Keratinocyte (primary cell): ENCODE measurements at regions not wholly inside any gene's neighbourhood (a gene's known extent, or its start where the extent isn't known, plus 50 kb on each side); places are given as distances from the start of the nearest gene placed in this dataset.

ENCODE experiments used
- DNase-seq: peaks from one replicate; pipeline ENCODE4 v3.0.0-alpha.2; 2011; ENCODE audit warnings: low read depth, missing footprints, low spot score
- FAIRE-seq: peaks from 2 replicates; lab custom pipeline; 2011; peaks lifted over from hg19 to GRCh38; lab: Jason Lieb, UNC
- H2AFZ ChIP-seq: 2 replicates; pipeline ENCODE4 v1.6.0; 2012; ENCODE audit warnings: low read length, control low read depth, inconsistent platforms; ENCODE audit not compliant: control insufficient read depth
- H3K27ac ChIP-seq: 2 replicates; pipeline ENCODE4 v1.5.1; 2011; ENCODE audit warnings: low read length; ENCODE audit not compliant: control insufficient read depth, insufficient read depth
- H3K27me3 ChIP-seq: 3 replicates; pipeline ENCODE4 v1.6.0; 2011; ENCODE audit warnings: low read length; ENCODE audit not compliant: control insufficient read depth, insufficient read depth; ENCODE audit errors: extremely low read depth
- H3K36me3 ChIP-seq, 2 experiments: 2 replicates in 1 of 2; 3 replicates in 1 of 2; pipeline ENCODE4 v1.5.1; 2011; ENCODE audit warnings: low read length in 2 of 2, mild to moderate bottlenecking in 1 of 2; ENCODE audit not compliant: control insufficient read depth in 2 of 2, insufficient read depth in 2 of 2; ENCODE audit errors: extremely low read depth in 1 of 2
- H3K4me1 ChIP-seq: 3 replicates; pipeline ENCODE4 v1.5.1; 2011; ENCODE audit warnings: low read length; ENCODE audit not compliant: control insufficient read depth, insufficient read depth; ENCODE audit errors: extremely low read depth
- H3K4me2 ChIP-seq: 3 replicates; pipeline ENCODE4 v1.6.0; 2011; ENCODE audit warnings: low read depth, low read length; ENCODE audit not compliant: control insufficient read depth, insufficient read depth; ENCODE audit errors: extremely low read depth
- H3K4me3 ChIP-seq, 3 experiments: fragments of 200-600 bp in 1 of 3; sonication (generic) in 1 of 3; 2 replicates in 2 of 3; 3 replicates in 1 of 3; pipeline ENCODE4 v1.5.1; 2011 to 2016; ENCODE audit warnings: low read length in 3 of 3, mild to moderate bottlenecking in 3 of 3, control low read depth in 2 of 3, inconsistent platforms in 1 of 3, low read depth in 1 of 3, mixed read lengths in 1 of 3, mixed run types in 1 of 3, moderate library complexity in 1 of 3; ENCODE audit not compliant: control insufficient read depth in 2 of 3, insufficient read depth in 2 of 3; ENCODE audit errors: extremely low read depth in 1 of 3
- H3K79me2 ChIP-seq: 2 replicates; pipeline ENCODE4 v1.6.0; 2012; ENCODE audit warnings: low read length; ENCODE audit not compliant: control insufficient read depth, insufficient read depth
- H3K9ac ChIP-seq: 3 replicates; pipeline ENCODE4 v1.6.0; 2011; ENCODE audit warnings: low read length; ENCODE audit not compliant: control insufficient read depth, insufficient read depth; ENCODE audit errors: extremely low read depth
- H3K9me1 ChIP-seq: 3 replicates; pipeline ENCODE4 v1.6.0; 2011; ENCODE audit warnings: low read length; ENCODE audit not compliant: control insufficient read depth, insufficient read depth; ENCODE audit errors: extremely low read depth
- H3K9me3 ChIP-seq: 2 replicates; pipeline ENCODE4 v1.5.1; 2012; ENCODE audit warnings: low read depth, low read length; ENCODE audit not compliant: control insufficient read depth
- H4K20me1 ChIP-seq: 3 replicates; pipeline ENCODE4 v1.6.0; 2011; ENCODE audit warnings: low read length; ENCODE audit not compliant: control insufficient read depth, insufficient read depth; ENCODE audit errors: extremely low read depth
- CTCF ChIP-seq, 3 experiments: IDR thresholded peaks in 1 of 3; conservative IDR thresholded peaks in 1 of 3; optimal IDR thresholded peaks in 1 of 3; 2 replicates in 2 of 3; 3 replicates in 1 of 3; pipeline versions ENCODE3 to v1.5.1; 2011; ENCODE audit warnings: low read length in 3 of 3, mild to moderate bottlenecking in 3 of 3, moderate library complexity in 2 of 3, control low read depth in 1 of 3, inconsistent platforms in 1 of 3; ENCODE audit not compliant: insufficient read depth in 2 of 3; ENCODE audit errors: extremely low read depth in 1 of 3
- EZH2 ChIP-seq: IDR thresholded peaks from one replicate; pipeline ENCODE4 v1.6.1; 2012; ENCODE audit warnings: inconsistent platforms, mild to moderate bottlenecking, low read length, moderate library complexity
- dilution Hi-C: fragments of 300-500 bp; cut with MboI; formaldehyde crosslinking; loops from one replicate; pipeline ENCODE4 v1.7.0; 2020; ENCODE audit warnings: low sequenced_read_pairs; ENCODE audit not compliant: extremely low pct_ligation_motif_present

GRCh38 chr6:168990019-168990751 is 263.5 kb downstream of the THBS2 start:
- no peaks in the 10 kb centered on the region for H4K20me1 ChIP-seq
- no peak for TF ChIP-seq CTCF (optimal IDR thresholded peaks at IDR 0.05 in 1 of 3, IDR thresholded peaks at IDR 0.05 in 1 of 3, conservative IDR thresholded peaks at IDR 0.05 in 1 of 3; ENCODE audit: extremely low read depth in 1 of 3, insufficient read depth in 2 of 3, low read length in 3 of 3)
- TF ChIP-seq EZH2 = no peak
- FAIRE-seq (no peak), DNase-seq (no peak)
- H3K4me1 ChIP-seq = no peaks in the 10 kb centered on the region
- no peaks in the 10 kb centered on the region for H3K27me3 ChIP-seq
- no peaks in the 10 kb centered on the region for H3K79me2 ChIP-seq
- no peak overlapping the region for H3K4me3 ChIP-seq
- dilution Hi-C loops = no loop called here
- H3K9me3 ChIP-seq = no peaks in the 10 kb centered on the region
- no peaks in the 10 kb centered on the region for H3K9me1 ChIP-seq
- H3K4me2 ChIP-seq = no peak overlapping the region
- no peak overlapping the region for H2AFZ ChIP-seq
- no peaks in the 10 kb centered on the region for H3K36me3 ChIP-seq
- no peak overlapping the region for H3K9ac ChIP-seq
- no peak overlapping the region for H3K27ac ChIP-seq

- H3K9me3 ChIP-seq = no peaks in the 10 kb centered on the region
- no peaks in the 10 kb centered on the region for H3K36me3 ChIP-seq
- H2AFZ ChIP-seq = no peak overlapping the region
- H3K4me1 ChIP-seq = no peaks in the 10 kb centered on the region
- FAIRE-seq = no peak
- H3K27me3 ChIP-seq = no peaks in the 10 kb centered on the region
- no peaks in the 10 kb centered on the region for H3K9me1 ChIP-seq
- TF ChIP-seq CTCF (optimal IDR thresholded peaks at IDR 0.05 in 1 of 3, IDR thresholded peaks at IDR 0.05 in 1 of 3, conservative IDR thresholded peaks at IDR 0.05 in 1 of 3; ENCODE audit: extremely low read depth in 1 of 3, insufficient read depth in 2 of 3, low read length in 3 of 3) (no peak), EZH2 (no peak)
- H3K79me2 ChIP-seq = no peaks in the 10 kb centered on the region
- H3K4me2 ChIP-seq = no peak overlapping the region
- no peak for DNase-seq
- H3K27ac ChIP-seq = no peak overlapping the region
- dilution Hi-C loops = no loop called here
- H3K9ac ChIP-seq = no peak overlapping the region
- no peak overlapping the region for H3K4me3 ChIP-seq
- H4K20me1 ChIP-seq = no peaks in the 10 kb centered on the region
These were observed 264.2 kb downstream of the THBS2 start for GRCh38 chr6:168989421-168989820.
